Middle frontal gyrus (tissue), 1 donor: ENCODE measurements at regions not wholly inside any gene's neighbourhood (a gene's known extent, or its start where the extent isn't known, plus 50 kb on each side); places are given as distances from the start of the nearest gene placed in this dataset.

Experiments used
- DNase-seq: peaks from one replicate; pipeline ENCODE4 v3.0.0-alpha.2; 2015; ENCODE audit warnings: low spot score; ENCODE audit errors: extremely low spot score

- no peak for DNase-seq
Measured at GRCh38 chr4:33200377-33200776, 2480.2 kb downstream of the PCDH7 start.

DNA sequence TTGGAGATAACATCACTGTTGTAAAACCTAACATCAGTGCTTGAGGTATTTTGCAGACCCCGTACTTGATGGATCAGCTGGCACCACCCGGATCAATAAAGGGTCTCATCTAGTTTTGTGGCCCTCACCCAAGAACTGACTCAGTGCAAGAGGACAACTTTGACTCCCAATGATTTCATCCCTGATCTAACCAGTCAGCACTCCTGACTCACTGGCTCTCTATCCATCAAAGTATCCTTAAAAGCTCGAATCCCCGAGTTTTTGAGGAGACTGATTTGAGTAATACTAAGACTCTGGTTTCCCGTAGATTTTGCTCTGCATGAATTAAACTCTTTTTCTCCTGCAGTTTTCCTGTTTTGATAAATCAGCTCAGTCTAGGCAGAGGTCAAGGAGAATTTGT lies 2498.1 kb downstream of the PCDH7 start:
- no peak for DNase-seq

DNA sequence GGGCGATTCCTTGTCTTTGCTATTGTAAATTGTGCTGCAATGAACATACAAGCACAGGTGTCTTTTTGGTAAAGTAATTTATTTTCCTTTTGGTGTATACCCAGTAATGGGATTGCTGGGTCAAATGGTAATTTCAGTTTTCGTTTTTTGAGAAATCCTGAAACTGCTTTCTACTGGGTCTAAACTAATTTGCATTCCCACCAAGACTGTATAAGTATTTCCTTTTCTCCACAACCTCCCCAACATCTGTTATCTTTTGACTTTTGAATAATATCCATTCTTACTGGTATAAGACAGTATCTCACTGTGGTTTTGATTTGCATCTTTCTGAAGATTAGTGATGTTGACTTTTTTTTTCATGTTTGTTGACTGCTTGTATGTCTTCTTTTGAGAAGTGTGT lies 2506.0 kb downstream of the PCDH7 start:
- DNase-seq, result no peak

- no peak for DNase-seq
Measured at GRCh38 chr4:33226783-33227182, 2506.6 kb downstream of the PCDH7 start.

GRCh38 chr4:33255094-33255493 lies 2534.9 kb downstream of the PCDH7 start:
- no peak for DNase-seq

DNA sequence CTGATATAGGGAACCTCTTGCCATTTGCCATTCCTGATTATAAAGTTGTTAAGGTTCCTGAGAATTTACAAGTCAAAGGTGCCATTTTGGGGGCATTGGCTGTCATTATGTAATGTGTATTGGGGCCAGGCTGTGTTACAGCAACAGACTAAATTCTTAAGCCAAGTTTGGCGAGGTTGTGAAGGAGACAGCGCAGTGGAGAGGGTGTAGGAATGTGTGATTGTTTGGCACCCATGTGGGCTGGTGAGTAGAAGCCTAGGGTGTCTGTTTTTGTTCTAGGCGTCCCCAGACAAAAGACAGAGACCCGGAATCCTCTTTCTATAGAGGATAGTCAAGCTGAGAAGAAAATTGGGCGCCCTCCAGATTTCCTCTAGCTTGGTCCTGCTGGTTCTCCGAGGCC lies 2535.3 kb downstream of the PCDH7 start:
- DNase-seq, result no peak

GRCh38 chr4:33262824-33263223 lies 2542.7 kb downstream of the PCDH7 start:
- no peak for DNase-seq

DNA sequence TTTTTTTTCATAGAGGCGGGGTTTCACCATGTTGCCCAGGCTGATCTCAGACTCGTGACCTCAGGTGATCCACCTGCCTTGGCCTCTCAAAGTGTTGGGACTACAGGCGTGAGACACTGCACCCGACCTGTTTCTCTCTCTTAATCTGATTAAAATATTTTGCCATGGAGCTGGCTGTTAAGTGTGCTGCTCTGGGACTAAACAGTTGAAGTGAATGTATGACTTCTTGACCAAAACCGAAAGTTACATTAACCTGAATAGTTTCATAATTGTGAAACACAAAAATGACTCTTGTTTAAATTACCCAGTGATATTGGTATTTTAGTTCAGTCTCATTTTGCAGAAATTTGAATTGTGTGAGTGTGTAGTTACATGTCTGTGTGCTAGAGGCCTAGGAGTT lies 2548.6 kb downstream of the PCDH7 start:
- DNase-seq, result no peak

GRCh38 chr4:33270403-33270802 lies 2550.2 kb downstream of the PCDH7 start:
- DNase-seq, result no peak

GRCh38 chr4:33272722-33273121 lies 2552.6 kb downstream of the PCDH7 start:
- DNase-seq, result no peak

DNA sequence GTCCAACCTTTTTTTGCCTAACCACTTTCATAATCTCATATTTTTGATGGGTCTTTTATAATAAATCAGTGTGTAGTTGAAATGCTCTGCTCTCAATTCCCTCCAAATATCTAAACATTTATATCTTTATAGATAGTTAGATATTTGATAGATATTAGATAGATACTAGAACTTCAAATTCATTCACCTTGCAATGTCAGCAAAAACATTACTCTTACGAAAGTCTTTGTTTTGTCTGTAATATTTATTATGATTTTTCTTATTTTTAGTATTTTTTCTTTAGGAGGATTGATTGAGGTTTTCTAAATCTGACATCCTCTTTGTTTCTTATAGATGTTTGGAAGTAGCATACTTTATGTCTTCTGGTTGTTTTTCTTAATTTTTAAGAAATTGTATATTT lies 2563.6 kb downstream of the PCDH7 start:
- no peak for DNase-seq

DNA sequence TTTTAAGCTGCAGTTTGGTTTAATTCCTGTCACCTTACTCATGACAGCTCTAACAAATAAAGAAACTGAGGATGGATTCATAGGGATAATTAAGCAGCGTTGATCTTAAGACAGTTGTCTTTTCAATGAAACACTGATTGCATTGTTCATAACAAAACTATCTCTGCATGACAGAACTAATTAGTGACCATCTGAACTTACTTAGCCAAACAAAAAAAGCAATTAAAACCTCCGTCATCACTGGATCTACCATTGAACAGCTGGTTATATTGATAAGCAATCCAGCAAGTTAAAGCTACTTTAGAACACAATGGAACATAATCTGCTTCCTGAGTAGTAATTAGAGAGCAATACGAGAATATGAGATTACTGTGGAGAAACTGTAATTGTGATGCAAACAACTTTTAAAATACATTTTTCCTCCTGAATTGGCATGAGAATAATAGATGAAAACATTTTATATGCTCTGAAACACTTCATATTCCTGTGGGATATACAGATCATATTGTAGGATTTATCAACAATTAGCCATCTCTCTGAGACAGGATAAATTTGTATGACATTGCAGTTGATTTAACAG lies 2576.8 kb downstream of the PCDH7 start:
- DNase-seq, result no peak

DNA sequence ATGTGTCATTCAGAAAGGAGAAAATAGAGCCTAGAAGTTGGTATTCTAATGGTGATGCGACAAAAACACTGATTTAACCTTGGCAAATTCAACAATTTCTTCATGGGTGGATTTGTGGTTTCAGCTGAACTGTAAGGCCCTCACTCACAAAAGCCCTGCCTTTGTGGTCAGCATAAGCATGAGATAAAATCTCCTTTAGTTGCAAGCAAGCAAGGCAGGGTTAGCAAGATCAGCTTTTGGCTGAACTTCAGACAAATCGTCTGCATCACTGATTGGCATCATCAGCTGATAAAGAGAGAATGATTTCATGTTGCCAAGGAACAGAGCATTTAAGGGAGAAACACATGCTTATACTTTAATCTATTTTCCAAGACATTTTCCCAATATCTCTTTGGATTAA lies 2582.2 kb downstream of the PCDH7 start:
- no peak for DNase-seq

GRCh38 chr4:33306131-33306530 lies 2586.0 kb downstream of the PCDH7 start:
- no peak for DNase-seq

DNA sequence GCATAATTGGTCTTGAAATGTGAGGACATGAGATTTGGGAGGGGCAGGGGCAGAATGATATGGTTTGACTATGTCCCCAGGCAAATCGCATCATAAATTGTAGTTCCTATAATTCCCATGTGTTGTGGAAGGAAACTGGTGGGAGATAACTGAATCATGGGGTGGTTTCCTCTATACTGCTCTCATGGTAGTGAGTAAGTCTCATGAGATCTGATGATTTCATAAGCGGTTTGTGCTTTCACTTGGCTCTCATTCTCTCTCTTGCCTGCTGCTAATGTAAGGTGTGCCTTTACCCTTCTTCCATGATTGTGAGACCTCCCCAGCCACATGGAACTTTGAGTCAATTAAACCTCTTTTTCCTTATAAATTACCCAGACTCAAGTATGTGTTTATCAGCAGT lies 2595.9 kb downstream of the PCDH7 start:
- no peak for DNase-seq

DNA sequence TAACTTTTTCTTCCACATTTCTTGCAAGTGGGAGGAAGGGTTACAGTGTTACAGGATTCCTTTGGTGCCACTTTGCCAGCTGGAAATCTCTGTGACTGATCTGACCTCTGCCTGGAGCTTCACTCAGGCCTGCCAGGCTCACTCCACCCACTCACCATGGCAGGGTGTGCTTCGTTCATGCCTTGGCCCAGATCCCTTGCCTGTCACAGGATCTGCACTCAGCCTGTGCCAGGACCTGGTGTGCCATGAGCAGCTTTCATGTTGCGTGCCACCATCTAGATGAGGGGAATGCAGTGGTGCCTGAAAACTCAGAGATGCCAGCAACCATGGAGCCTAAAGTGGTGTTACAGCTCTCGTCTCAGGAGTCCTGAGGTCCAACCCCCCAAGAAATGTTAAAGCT lies 2596.4 kb downstream of the PCDH7 start:
- no peak for DNase-seq

GRCh38 chr4:33323393-33323792 lies 2603.2 kb downstream of the PCDH7 start:
- DNase-seq, result no peak

DNA sequence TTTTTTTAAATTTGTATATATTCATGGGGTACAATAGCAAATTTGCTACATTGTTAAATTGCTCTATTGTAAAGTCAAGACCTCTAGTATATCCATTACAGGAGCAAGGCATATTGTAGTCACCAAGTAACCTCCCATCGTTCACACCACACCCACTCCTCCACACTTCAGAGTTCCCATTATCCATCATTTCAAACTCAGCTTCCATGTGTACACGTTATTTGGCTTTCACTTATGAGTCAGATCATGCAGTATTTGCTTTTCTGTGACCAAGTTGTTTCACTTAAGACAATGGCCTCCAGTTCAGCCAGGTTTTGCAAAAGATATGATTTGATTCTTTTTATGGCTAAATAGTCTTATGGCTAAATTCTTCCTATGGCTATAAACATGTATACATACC lies 2614.2 kb downstream of the PCDH7 start:
- no peak for DNase-seq

DNA sequence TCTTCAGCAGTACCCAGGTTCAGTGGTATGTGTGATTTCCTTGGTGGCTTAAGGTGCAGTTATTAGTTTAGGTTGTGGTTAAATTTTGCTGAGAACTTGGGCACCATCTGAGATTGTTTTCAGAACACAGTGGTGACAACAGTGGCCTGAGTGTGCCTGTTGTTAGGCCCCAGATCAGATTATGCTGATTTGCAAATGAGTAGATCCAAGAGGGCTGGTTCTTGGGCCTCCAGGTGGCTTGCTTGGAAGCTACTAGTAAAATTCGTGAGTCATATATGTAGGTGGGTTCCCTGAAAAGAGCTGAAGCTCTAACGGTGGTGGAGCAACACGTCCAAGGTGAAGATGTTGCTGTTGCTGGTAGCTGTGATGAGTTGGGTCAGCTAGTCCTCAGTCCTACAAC lies 2619.6 kb downstream of the PCDH7 start:
- no peak for DNase-seq

DNA sequence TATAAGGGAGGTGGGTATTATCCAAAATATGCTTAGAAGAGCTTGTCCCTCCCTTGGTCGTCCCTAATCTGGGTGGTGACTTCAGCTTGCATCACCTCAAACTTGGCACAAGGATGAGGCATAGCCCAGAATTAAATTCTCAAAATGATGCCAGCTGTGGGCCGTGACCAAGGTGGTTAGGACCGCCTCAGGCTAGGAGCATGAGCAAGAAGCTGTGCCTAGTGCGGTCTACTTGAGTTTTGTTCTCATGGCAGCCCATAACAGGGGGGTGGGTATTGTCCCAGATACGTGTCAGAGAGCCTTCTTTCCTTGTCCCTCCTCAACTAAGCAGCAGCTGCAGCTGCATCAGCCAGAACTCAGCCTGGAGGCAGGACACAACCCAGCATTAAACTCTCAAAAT lies 2620.0 kb downstream of the PCDH7 start:
- DNase-seq, result no peak

DNA sequence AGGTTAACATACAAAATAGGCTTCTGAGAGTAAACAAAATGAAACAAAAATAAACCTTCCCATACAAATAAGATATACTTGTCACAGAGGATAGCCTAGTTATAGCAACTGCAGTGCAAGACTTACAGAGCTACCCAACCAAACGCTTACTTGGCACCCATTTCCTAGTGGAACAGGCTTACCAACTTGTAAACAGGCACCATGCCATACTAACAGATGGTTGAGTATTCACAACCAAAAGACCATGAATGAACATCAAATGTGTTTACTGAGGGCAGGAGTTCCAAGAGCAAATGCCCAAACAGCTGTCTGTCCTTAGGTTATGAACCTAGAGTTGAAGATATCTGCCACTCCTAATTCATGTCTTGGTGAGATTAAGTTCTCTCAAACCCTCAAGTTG lies 2629.2 kb downstream of the PCDH7 start:
- no peak for DNase-seq

- DNase-seq, result no peak
Measured at GRCh38 chr4:33357121-33357520, 2637.0 kb downstream of the PCDH7 start.

GRCh38 chr4:33369446-33369845 lies 2649.3 kb downstream of the PCDH7 start:
- no peak for DNase-seq

- DNase-seq, result no peak
Measured at GRCh38 chr4:33381816-33382215, 2661.6 kb downstream of the PCDH7 start.
